BJ (cell line): ENCODE measurements at regions not wholly inside any gene's neighbourhood (a gene's known extent, or its start where the extent isn't known, plus 50 kb on each side); places are given as distances from the start of the nearest gene placed in this dataset.

Source experiments
- CTCF ChIA-PET: fragments of 350-600 bp; formaldehyde crosslinking; extraction: SDS; loops from one replicate; lab custom pipeline; 2021; ENCODE audit warnings: antibody characterized with exemption, inconsistent platforms; lab: Yijun Ruan, JAX
- POLR2A ChIA-PET: fragments of 300-600 bp; sonication (Branson Sonifier 250); formaldehyde crosslinking; extraction: SDS; loops from one replicate; lab custom pipeline; 2021; ENCODE audit warnings: antibody characterized with exemption; lab: Charles Lee
- DNase-seq: peaks from one replicate; pipeline ENCODE4 v3.0.0-alpha.2; 2011; ENCODE audit warnings: low read depth
- H3K27me3 ChIP-seq: 2 replicates; pipeline ENCODE4 v1.6.0; 2011; ENCODE audit warnings: low read length; ENCODE audit not compliant: control insufficient read depth, insufficient read depth
- H3K36me3 ChIP-seq: 2 replicates; pipeline ENCODE4 v1.5.1; 2011; ENCODE audit warnings: low read length; ENCODE audit not compliant: control insufficient read depth, insufficient read depth
- H3K4me3 ChIP-seq: 2 replicates; pipeline ENCODE4 v1.5.1; 2011; ENCODE audit warnings: low read depth, mild to moderate bottlenecking, control low read depth, low read length
- TF ChIP-seq, protein P1 (sequence below): IDR thresholded peaks from 2 replicates; pipeline ENCODE4 v1.5.1; 2011; ENCODE audit warnings: low read depth, mild to moderate bottlenecking, control low read depth, inconsistent platforms, low read length, moderate library complexity; ENCODE audit not compliant: insufficient read depth

DNA sequence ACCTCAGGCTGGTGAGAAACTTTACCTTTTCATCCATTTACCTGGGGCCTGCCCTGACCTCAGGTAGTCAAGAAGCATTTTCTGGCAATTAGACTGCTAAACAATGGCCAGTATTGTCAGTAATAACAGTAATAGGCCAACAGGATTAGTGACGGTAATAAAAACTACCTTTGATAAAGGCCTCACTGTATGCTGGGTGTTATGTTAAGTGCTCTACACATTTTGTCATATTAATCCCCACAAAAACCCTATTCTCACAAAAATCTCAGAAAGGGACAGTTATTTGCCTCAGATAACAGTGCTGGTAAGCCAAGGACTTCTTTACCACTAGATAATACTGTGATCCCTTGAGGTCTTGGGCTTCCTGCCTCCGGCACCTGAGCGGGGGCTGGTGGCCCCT lies 191.4 kb downstream of the FOXD2 start:
- Histone ChIP-seq H3K36me3 (no peaks in the 10 kb centered on the region), H3K27me3 (no peaks in the 10 kb centered on the region), H3K4me3 (no peak overlapping the region)
- TF ChIP-seq, protein P1, sequence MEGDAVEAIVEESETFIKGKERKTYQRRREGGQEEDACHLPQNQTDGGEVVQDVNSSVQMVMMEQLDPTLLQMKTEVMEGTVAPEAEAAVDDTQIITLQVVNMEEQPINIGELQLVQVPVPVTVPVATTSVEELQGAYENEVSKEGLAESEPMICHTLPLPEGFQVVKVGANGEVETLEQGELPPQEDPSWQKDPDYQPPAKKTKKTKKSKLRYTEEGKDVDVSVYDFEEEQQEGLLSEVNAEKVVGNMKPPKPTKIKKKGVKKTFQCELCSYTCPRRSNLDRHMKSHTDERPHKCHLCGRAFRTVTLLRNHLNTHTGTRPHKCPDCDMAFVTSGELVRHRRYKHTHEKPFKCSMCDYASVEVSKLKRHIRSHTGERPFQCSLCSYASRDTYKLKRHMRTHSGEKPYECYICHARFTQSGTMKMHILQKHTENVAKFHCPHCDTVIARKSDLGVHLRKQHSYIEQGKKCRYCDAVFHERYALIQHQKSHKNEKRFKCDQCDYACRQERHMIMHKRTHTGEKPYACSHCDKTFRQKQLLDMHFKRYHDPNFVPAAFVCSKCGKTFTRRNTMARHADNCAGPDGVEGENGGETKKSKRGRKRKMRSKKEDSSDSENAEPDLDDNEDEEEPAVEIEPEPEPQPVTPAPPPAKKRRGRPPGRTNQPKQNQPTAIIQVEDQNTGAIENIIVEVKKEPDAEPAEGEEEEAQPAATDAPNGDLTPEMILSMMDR = no peak
- POLR2A ChIA-PET = no interaction called here
- CTCF ChIA-PET = no interaction called here
- no peak for DNase-seq

DNA sequence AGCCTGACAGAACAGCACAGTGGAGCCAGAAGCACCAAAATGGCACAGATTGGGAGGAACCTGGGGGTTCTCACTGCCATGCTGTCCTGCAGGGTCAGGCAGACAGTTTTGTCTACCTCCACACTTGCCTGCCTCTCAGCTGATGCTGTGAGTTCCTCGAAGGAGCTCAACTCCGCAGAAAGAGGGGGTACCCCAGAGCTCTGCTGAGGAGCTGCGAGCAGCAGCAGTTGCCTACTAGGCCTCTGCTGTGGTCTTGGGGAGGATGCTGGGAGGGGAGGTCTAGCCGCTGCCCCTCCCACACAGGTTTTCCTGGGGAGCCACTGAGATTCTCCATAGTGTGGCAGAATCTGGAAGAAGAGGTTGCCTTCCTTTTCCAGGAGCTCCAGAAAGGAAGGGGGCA lies 192.5 kb downstream of the FOXD2 start:
- Histone ChIP-seq H3K4me3 (no peak overlapping the region), H3K27me3 (no peaks in the 10 kb centered on the region), H3K36me3 (no peaks in the 10 kb centered on the region)
- TF ChIP-seq, protein P1 = no peak
- ChIA-PET CTCF (interaction anchor here (0.9 kb wide), 1 partner anchor 60 kb away, joined by 3 read pairs; no protein-coding TSS in a partner anchor), POLR2A (no interaction called here)
- no peak for DNase-seq

DNA sequence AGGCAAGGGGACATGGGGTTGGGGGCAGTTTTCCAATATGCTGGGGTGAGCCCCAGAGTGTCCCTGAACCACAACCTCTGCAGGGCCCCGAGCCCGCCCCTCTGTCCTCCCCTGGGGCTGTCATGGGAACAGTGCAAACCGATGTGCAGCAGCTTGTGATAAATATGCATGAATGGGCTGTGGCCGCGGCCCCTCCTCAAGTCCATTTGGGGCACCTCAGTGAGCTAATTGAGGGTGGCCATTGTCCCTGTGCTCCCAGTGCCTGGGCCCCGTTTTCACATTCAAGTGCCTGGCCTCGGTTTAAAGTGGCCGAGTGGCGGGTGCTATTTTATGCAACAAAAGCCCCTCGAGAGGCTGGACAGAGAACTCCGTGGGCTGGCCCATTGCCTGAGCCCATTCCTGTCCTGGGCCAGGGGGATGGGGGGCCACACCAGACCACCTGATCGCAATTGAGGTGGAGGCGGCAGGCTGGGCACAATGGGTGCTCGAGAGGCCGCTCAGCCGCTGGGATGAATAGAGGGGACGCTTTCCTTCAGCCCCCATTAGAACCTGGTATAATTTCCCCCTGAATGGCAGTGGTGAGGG lies 193.7 kb downstream of the FOXD2 start:
- POLR2A ChIA-PET = no interaction called here

DNA sequence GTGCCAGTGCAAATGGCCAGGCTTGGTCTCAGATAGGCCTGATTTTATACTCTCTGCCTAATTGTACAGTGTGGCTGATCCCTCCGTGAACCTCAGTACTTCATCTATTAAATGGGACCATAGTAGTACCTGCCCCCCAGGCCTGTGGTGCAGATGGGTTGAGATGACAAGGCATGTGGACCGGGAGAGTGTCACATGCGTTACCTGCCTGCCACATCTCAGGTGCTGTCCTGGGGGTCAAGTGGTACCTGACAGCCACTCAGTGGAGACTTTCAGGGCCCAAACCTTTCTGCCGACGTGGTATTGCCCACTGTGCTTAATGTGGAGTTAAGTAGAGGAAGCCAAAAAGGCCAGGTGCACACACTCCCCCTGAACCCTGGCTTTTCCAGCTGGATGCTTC lies 197.3 kb downstream of the FOXD2 start:
- Histone ChIP-seq H3K36me3 (no peaks in the 10 kb centered on the region), H3K27me3 (no peaks in the 10 kb centered on the region), H3K4me3 (no peak overlapping the region)
- ChIA-PET CTCF (no interaction called here), POLR2A (no interaction called here)
- TF ChIP-seq, protein P1 = no peak
- DNase-seq = no peak

More for the DNA sequence above, 193.7 kb downstream of the FOXD2 start:
- Histone ChIP-seq H3K27me3 (no peaks in the 10 kb centered on the region), H3K36me3 (no peaks in the 10 kb centered on the region), H3K4me3 (no peak overlapping the region)
- DNase-seq = no peak
- CTCF ChIA-PET = no interaction called here
- TF ChIP-seq, protein P1 = no peak

DNA sequence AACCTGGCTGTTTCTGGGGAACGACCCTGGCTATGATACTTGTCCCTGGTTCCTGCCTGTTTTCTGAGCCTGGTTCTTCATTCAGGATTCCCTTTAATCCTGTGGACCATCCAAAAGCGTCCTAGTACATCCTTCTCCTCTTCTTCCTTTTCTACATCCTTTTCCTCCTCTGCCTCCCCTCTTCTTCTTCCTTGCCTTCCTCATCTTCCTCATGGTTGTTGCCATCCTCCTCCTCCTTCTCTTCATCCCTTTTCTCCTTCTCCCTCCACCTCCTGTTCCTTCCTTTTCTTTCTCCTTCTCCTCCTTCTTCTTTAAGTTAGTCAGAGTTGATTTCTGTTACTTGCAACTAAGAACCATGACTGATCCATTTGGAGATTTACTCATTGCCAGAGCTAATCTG lies 197.8 kb downstream of the FOXD2 start:
- Histone ChIP-seq H3K27me3 (no peaks in the 10 kb centered on the region), H3K4me3 (no peak overlapping the region), H3K36me3 (no peaks in the 10 kb centered on the region)
- DNase-seq = no peak
- TF ChIP-seq, protein P1 = no peak
- POLR2A ChIA-PET = no interaction called here
- CTCF ChIA-PET = no interaction called here
